ENCODE measurements at regions not wholly inside any gene's neighbourhood (a gene's known extent, or its start where the extent isn't known, plus 50 kb on each side); places are given as distances from the start of the nearest gene placed in this dataset.

DNA sequence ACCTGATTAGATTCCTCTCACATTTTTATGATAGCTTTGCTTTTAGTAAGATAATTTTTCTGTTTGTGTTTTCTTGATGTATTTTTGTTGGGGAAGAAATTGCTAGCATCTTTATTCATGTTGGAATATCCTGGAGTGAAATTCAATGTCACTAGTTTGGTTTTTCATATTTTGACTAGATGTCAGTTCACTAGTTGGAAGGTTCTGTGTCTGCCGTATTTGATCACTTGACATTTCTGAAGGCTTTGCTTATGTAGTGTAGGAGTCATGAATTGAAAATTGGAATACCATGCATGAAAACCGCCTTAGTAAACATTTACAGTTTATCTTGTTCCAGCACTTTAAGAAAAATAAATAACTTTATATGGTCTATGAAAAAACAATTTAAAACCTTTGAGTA, 348.4 kb downstream of the AASDHPPT start:
- TF ChIP-seq, protein P1, sequence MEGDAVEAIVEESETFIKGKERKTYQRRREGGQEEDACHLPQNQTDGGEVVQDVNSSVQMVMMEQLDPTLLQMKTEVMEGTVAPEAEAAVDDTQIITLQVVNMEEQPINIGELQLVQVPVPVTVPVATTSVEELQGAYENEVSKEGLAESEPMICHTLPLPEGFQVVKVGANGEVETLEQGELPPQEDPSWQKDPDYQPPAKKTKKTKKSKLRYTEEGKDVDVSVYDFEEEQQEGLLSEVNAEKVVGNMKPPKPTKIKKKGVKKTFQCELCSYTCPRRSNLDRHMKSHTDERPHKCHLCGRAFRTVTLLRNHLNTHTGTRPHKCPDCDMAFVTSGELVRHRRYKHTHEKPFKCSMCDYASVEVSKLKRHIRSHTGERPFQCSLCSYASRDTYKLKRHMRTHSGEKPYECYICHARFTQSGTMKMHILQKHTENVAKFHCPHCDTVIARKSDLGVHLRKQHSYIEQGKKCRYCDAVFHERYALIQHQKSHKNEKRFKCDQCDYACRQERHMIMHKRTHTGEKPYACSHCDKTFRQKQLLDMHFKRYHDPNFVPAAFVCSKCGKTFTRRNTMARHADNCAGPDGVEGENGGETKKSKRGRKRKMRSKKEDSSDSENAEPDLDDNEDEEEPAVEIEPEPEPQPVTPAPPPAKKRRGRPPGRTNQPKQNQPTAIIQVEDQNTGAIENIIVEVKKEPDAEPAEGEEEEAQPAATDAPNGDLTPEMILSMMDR (conservative IDR thresholded peaks at IDR 0.05): no peak
- no peak for TF ChIP-seq ZFX (IDR thresholded peaks at IDR 0.05)
